ENCODE measurements at regions not wholly inside any gene's neighbourhood (a gene's known extent, or its start where the extent isn't known, plus 50 kb on each side); places are given as distances from the start of the nearest gene placed in this dataset.
"Not testable (repeated sequence)": the region's sequence is repeated elsewhere in the genome, so short reads cannot be mapped to it uniquely, and the experiment has no call there.

GRCh38 chr1:149647018-149647373 is 63.3 kb downstream of the PPIAL4C start:
- not testable (repeated sequence) for H3K36me3 ChIP-seq (ENCODE audit: insufficient read depth, low read length); H3K9me2 ChIP-seq (ENCODE audit: low read depth, low read length); H3K4me3 ChIP-seq (ENCODE audit: low read depth, low read length, poor library complexity, severe bottlenecking); H4K20me1 ChIP-seq (ENCODE audit: insufficient read depth, low read length); H3K27ac ChIP-seq (ENCODE audit: low read depth, low read length, poor library complexity, severe bottlenecking); H3F3A ChIP-seq (ENCODE audit: insufficient read depth, low read length); H3K9ac ChIP-seq (ENCODE audit: low read length); H3K79me2 ChIP-seq (ENCODE audit: insufficient read depth, low read length); H3K4me2 ChIP-seq (ENCODE audit: low read length); H3K9me3 ChIP-seq (ENCODE audit: low read length); H3K4me1 ChIP-seq (ENCODE audit: insufficient read depth, low read length, severe bottlenecking); H2AFZ ChIP-seq (ENCODE audit: low read length); H3K27me3 ChIP-seq (ENCODE audit: insufficient read depth, low read length)

DNA sequence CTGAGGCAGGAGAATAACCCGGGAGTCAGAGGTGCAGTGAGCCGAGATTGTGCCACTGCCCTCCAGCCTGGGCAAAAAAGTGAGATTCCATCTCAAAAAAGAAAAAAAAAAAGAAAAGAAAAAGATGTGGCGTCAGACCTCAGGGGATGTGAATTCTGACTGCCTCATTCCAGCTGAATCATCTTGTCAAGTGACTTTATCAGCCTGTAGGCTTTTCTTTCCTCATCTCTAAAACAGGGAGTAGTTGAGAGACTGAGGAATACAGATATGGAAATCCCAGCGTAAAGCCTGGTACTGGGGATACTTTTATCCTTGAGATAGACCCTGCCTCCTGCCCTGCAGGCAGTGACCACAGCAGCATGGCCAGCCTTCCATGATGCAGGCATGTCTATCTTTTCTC is 74.1 kb downstream of the PPIAL4C start:
- H3K79me2 ChIP-seq (ENCODE audit: insufficient read depth, low read length); H3K4me3 ChIP-seq (ENCODE audit: low read depth, low read length, poor library complexity, severe bottlenecking); H4K20me1 ChIP-seq (ENCODE audit: insufficient read depth, low read length); H3K36me3 ChIP-seq (ENCODE audit: insufficient read depth, low read length); H3F3A ChIP-seq (ENCODE audit: insufficient read depth, low read length); H3K27me3 ChIP-seq (ENCODE audit: insufficient read depth, low read length); H3K9me2 ChIP-seq (ENCODE audit: low read depth, low read length); H3K27ac ChIP-seq (ENCODE audit: low read depth, low read length, poor library complexity, severe bottlenecking); H3K4me1 ChIP-seq (ENCODE audit: insufficient read depth, low read length, severe bottlenecking); H3K9ac ChIP-seq (ENCODE audit: low read length); H2AFZ ChIP-seq (ENCODE audit: low read length); H3K9me3 ChIP-seq (ENCODE audit: low read length); H3K4me2 ChIP-seq (ENCODE audit: low read length): not testable (repeated sequence)

DNA sequence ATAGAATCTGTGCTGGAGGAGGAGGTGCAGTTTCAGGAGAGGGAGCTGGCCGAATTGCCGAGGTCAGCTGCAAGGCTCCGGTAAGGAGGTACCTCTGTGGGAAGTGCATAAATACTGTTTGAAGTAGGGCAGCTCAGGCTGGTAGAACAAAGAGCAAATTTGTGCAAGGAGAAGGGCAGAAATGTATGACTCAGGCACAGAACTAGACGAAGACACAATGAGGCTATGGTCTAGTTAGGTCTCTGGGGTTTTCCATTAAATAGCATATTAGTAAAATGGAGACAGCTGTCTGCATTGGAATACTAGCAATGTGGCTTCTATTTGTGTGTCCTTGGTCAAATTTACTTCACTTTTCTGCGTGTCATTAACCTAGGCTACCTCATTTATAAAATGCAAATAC is 74.5 kb downstream of the PPIAL4C start:
- not testable (repeated sequence) for H3K9me2 ChIP-seq (ENCODE audit: low read depth, low read length); H3K4me1 ChIP-seq (ENCODE audit: insufficient read depth, low read length, severe bottlenecking); H3K9me3 ChIP-seq (ENCODE audit: low read length); H4K20me1 ChIP-seq (ENCODE audit: insufficient read depth, low read length); H3K79me2 ChIP-seq (ENCODE audit: insufficient read depth, low read length); H3K4me3 ChIP-seq (ENCODE audit: low read depth, low read length, poor library complexity, severe bottlenecking); H3K27ac ChIP-seq (ENCODE audit: low read depth, low read length, poor library complexity, severe bottlenecking); H3K36me3 ChIP-seq (ENCODE audit: insufficient read depth, low read length); H3F3A ChIP-seq (ENCODE audit: insufficient read depth, low read length); H3K27me3 ChIP-seq (ENCODE audit: insufficient read depth, low read length); H3K4me2 ChIP-seq (ENCODE audit: low read length); H3K9ac ChIP-seq (ENCODE audit: low read length); H2AFZ ChIP-seq (ENCODE audit: low read length)

GRCh38 chr1:149664624-149665023 is 81.0 kb downstream of the PPIAL4C start:
- H3K9ac ChIP-seq (ENCODE audit: low read length); H3K79me2 ChIP-seq (ENCODE audit: insufficient read depth, low read length); H3K36me3 ChIP-seq (ENCODE audit: insufficient read depth, low read length); H3K4me1 ChIP-seq (ENCODE audit: insufficient read depth, low read length, severe bottlenecking); H3F3A ChIP-seq (ENCODE audit: insufficient read depth, low read length); H3K27ac ChIP-seq (ENCODE audit: low read depth, low read length, poor library complexity, severe bottlenecking); H3K4me2 ChIP-seq (ENCODE audit: low read length); H3K27me3 ChIP-seq (ENCODE audit: insufficient read depth, low read length); H4K20me1 ChIP-seq (ENCODE audit: insufficient read depth, low read length); H2AFZ ChIP-seq (ENCODE audit: low read length); H3K9me3 ChIP-seq (ENCODE audit: low read length); H3K9me2 ChIP-seq (ENCODE audit: low read depth, low read length); H3K4me3 ChIP-seq (ENCODE audit: low read depth, low read length, poor library complexity, severe bottlenecking): not testable (repeated sequence)

DNA sequence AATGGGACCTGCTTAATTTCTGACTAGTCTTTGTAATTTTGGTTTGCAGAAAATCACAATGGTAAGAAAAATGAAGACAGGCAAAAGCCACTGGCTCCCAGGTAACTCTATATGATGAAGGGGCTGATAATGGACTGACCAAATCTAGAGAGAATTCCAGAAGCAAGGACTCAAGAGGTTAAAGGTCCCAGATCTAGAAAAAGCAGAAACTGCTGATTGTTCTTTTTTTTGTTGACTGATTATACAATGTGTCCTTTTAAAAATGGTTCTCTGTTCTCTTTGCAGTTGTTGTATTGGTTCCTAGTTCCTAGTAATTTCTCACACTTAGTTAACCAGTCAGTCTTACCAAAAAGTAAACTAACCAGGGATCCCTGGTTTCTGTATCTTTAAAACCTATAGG is 81.4 kb downstream of the PPIAL4C start:
- not testable (repeated sequence) for H3K4me1 ChIP-seq (ENCODE audit: insufficient read depth, low read length, severe bottlenecking); H3K9me3 ChIP-seq (ENCODE audit: low read length); H3K27me3 ChIP-seq (ENCODE audit: insufficient read depth, low read length); H3K4me3 ChIP-seq (ENCODE audit: low read depth, low read length, poor library complexity, severe bottlenecking); H3K9me2 ChIP-seq (ENCODE audit: low read depth, low read length); H3K9ac ChIP-seq (ENCODE audit: low read length); H2AFZ ChIP-seq (ENCODE audit: low read length); H3K79me2 ChIP-seq (ENCODE audit: insufficient read depth, low read length); H3K27ac ChIP-seq (ENCODE audit: low read depth, low read length, poor library complexity, severe bottlenecking); H3K4me2 ChIP-seq (ENCODE audit: low read length); H3F3A ChIP-seq (ENCODE audit: insufficient read depth, low read length); H3K36me3 ChIP-seq (ENCODE audit: insufficient read depth, low read length); H4K20me1 ChIP-seq (ENCODE audit: insufficient read depth, low read length)

DNA sequence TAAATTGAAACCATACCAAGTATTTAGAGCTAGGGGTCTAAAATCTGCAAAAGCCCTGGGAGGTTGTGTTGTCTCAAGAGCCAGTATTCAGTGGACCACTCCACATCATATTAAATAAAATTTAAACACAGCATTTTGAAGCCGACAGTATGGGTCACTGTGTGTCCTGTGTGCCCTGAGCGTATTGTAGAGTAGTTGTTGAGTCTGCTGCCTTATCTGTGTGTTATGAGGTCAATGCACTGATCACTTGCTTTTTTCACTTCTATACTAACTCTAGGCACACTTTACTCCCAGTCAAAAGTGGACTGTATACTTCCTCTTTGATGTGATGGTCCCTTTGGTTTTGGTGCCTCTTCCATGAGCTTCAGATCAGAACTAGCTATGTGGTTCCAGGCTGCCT is 81.9 kb downstream of the PPIAL4C start:
- H3K4me1 ChIP-seq (ENCODE audit: insufficient read depth, low read length, severe bottlenecking); H4K20me1 ChIP-seq (ENCODE audit: insufficient read depth, low read length); H3K4me2 ChIP-seq (ENCODE audit: low read length); H3K9ac ChIP-seq (ENCODE audit: low read length); H3K27me3 ChIP-seq (ENCODE audit: insufficient read depth, low read length); H3F3A ChIP-seq (ENCODE audit: insufficient read depth, low read length); H3K9me3 ChIP-seq (ENCODE audit: low read length); H3K4me3 ChIP-seq (ENCODE audit: low read depth, low read length, poor library complexity, severe bottlenecking); H3K27ac ChIP-seq (ENCODE audit: low read depth, low read length, poor library complexity, severe bottlenecking); H3K79me2 ChIP-seq (ENCODE audit: insufficient read depth, low read length); H3K9me2 ChIP-seq (ENCODE audit: low read depth, low read length); H3K36me3 ChIP-seq (ENCODE audit: insufficient read depth, low read length); H2AFZ ChIP-seq (ENCODE audit: low read length): not testable (repeated sequence)

GRCh38 chr1:149673231-149673909 is 89.7 kb downstream of the PPIAL4C start:
- not testable (repeated sequence) for H3K79me2 ChIP-seq (ENCODE audit: insufficient read depth, low read length); H3K4me2 ChIP-seq (ENCODE audit: low read length); H3K27ac ChIP-seq (ENCODE audit: low read depth, low read length, poor library complexity, severe bottlenecking); H4K20me1 ChIP-seq (ENCODE audit: insufficient read depth, low read length); H3K9ac ChIP-seq (ENCODE audit: low read length); H3K9me2 ChIP-seq (ENCODE audit: low read depth, low read length); H3K4me1 ChIP-seq (ENCODE audit: insufficient read depth, low read length, severe bottlenecking); H3K36me3 ChIP-seq (ENCODE audit: insufficient read depth, low read length); H3K9me3 ChIP-seq (ENCODE audit: low read length); H3K27me3 ChIP-seq (ENCODE audit: insufficient read depth, low read length); H2AFZ ChIP-seq (ENCODE audit: low read length); H3K4me3 ChIP-seq (ENCODE audit: low read depth, low read length, poor library complexity, severe bottlenecking); H3F3A ChIP-seq (ENCODE audit: insufficient read depth, low read length)

DNA sequence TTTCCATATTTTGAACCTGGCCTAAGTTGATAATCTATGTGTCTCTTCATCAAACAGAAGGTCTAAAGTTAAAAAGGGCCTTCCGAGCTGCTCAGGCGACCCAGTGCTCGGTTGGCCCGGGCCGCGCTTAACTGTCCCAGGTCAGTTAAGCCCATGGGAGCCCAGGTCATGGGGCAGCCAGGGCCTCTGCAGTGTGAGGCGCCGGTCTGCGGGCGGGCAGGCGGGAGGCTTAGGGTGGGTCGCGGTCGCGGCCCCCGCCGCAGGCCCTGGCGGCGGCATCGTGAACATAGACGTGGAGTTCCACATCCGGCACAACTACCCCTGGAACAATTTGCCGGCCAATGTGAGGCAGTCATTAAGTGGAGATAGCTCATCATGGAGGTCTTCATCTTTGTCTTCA is 91.3 kb downstream of the PPIAL4C start:
- not testable (repeated sequence) for H3K4me2 ChIP-seq (ENCODE audit: low read length); H3K4me1 ChIP-seq (ENCODE audit: insufficient read depth, low read length, severe bottlenecking); H4K20me1 ChIP-seq (ENCODE audit: insufficient read depth, low read length); H3K4me3 ChIP-seq (ENCODE audit: low read depth, low read length, poor library complexity, severe bottlenecking); H3K27ac ChIP-seq (ENCODE audit: low read depth, low read length, poor library complexity, severe bottlenecking); H3K9me2 ChIP-seq (ENCODE audit: low read depth, low read length); H3F3A ChIP-seq (ENCODE audit: insufficient read depth, low read length); H2AFZ ChIP-seq (ENCODE audit: low read length); H3K27me3 ChIP-seq (ENCODE audit: insufficient read depth, low read length); H3K9ac ChIP-seq (ENCODE audit: low read length); H3K36me3 ChIP-seq (ENCODE audit: insufficient read depth, low read length); H3K79me2 ChIP-seq (ENCODE audit: insufficient read depth, low read length); H3K9me3 ChIP-seq (ENCODE audit: low read length)

Measured in OCI-LY1 (cell line).